Kidney glomerular epithelial cell (primary cell): ENCODE measurements at regions not wholly inside any gene's neighbourhood (a gene's known extent, or its start where the extent isn't known, plus 50 kb on each side); places are given as distances from the start of the nearest gene placed in this dataset.

Experiments
- DNase-seq: peaks from one replicate; lab custom pipeline; 2025; lab: John Stamatoyannopoulos, UW

- no peak for DNase-seq
Observed at GRCh38 chr2:18651842-18652774, 62.7 kb upstream of the NT5C1B start.

- no peak for DNase-seq
Observed at GRCh38 chr2:18650221-18650620, 60.9 kb upstream of the NT5C1B start.

GRCh38 chr2:18649502-18650135 is 60.2 kb upstream of the NT5C1B start:
- DNase-seq: no peak

GRCh38 chr2:18648161-18648560 is 58.8 kb upstream of the NT5C1B start:
- no peak for DNase-seq

GRCh38 chr2:18647731-18648130 is 58.4 kb upstream of the NT5C1B start:
- DNase-seq: no peak

- no peak for DNase-seq
Observed at GRCh38 chr2:18645315-18645714, 55.9 kb upstream of the NT5C1B start.

- DNase-seq: no peak
Observed at GRCh38 chr2:18644115-18644462, 54.7 kb upstream of the NT5C1B start.

- DNase-seq: no peak
Observed at GRCh38 chr2:18643326-18644114, 54.2 kb upstream of the NT5C1B start.

- no peak for DNase-seq
Observed at GRCh38 chr2:18641823-18642222, 52.5 kb upstream of the NT5C1B start.

GRCh38 chr2:18639756-18640453 is 50.5 kb upstream of the NT5C1B start:
- no peak for DNase-seq
